Activated T-cell treated with anti-CD3 and anti-CD28 coated beads for 4 hours (primary cell): ENCODE measurements at regions not wholly inside any gene's neighbourhood (a gene's known extent, or its start where the extent isn't known, plus 50 kb on each side); places are given as distances from the start of the nearest gene placed in this dataset.

Source experiments
- DNase-seq: peaks from one replicate; pipeline ENCODE4 v3.0.0-alpha.2; 2020

GRCh38 chr6:168384045-168385036 is 56.6 kb upstream of the SMOC2 start:
- no peak for DNase-seq

- no peak for DNase-seq
Measured at GRCh38 chr6:168385037-168385759, 55.8 kb upstream of the SMOC2 start.

GRCh38 chr6:168385858-168386735 is 54.9 kb upstream of the SMOC2 start:
- DNase-seq: no peak

GRCh38 chr6:168386973-168387372 is 54.0 kb upstream of the SMOC2 start:
- no peak for DNase-seq

- no peak for DNase-seq
Measured at GRCh38 chr6:168387426-168387825, 53.6 kb upstream of the SMOC2 start.

GRCh38 chr6:168387911-168388310 is 53.1 kb upstream of the SMOC2 start:
- DNase-seq: no peak

GRCh38 chr6:168388641-168389633 is 52.0 kb upstream of the SMOC2 start:
- DNase-seq: no peak

GRCh38 chr6:168390749-168391420 is 50.1 kb upstream of the SMOC2 start:
- DNase-seq: no peak
